PC-3 (cell line): ENCODE measurements at regions not wholly inside any gene's neighbourhood (a gene's known extent, or its start where the extent isn't known, plus 50 kb on each side); places are given as distances from the start of the nearest gene placed in this dataset.

ENCODE experiments used
- ATAC-seq: fragments of 200-7000 bp; cut with Tn5 transposase; 2 replicates; pipeline ENCODE4 v1.9.1; 2020; ENCODE audit warnings: mild to moderate bottlenecking, moderate library complexity
- BruUV-seq: library from RNA; stranded (reverse); fragments of 400-500 nt; replicated peaks from 2 replicates; lab custom pipeline; 2021; lab: Mats Ljungman, UMichigan
- CTCF ChIA-PET: fragments of 300-600 bp; sonication (Branson Sonifier 250); formaldehyde crosslinking; loops from one replicate; lab custom pipeline; 2022; ENCODE audit warnings: antibody characterized with exemption; lab: Charles Lee
- POLR2A ChIA-PET: fragments of 300-600 bp; sonication (Branson Sonifier 250); formaldehyde crosslinking; loops from one replicate; lab custom pipeline; 2022; ENCODE audit warnings: antibody characterized with exemption; ENCODE audit not compliant: unreplicated experiment; lab: Charles Lee
- DNase-seq: peaks from one replicate; pipeline ENCODE4 v3.0.0-alpha.2; 2015
- H2AFZ ChIP-seq: fragments of 300-600 bp; sonication (generic); 2 replicates; pipeline ENCODE4 v1.6.0; 2016; ENCODE audit warnings: antibody characterized with exemption, low read length
- H3F3A ChIP-seq: fragments of 300-600 bp; sonication (generic); one replicate; pipeline ENCODE4 v1.6.0; 2017; ENCODE audit warnings: antibody characterized with exemption, low read length, control low read depth, mild to moderate bottlenecking; ENCODE audit not compliant: unreplicated experiment
- H3K27ac ChIP-seq: fragments of 300-600 bp; sonication (generic); 2 replicates; pipeline ENCODE4 v1.5.1; 2016; ENCODE audit warnings: mild to moderate bottlenecking, low read length
- H3K27me3 ChIP-seq: fragments of 300-600 bp; sonication (generic); 2 replicates; pipeline ENCODE4 v1.6.1; 2016; ENCODE audit warnings: low read length, mixed read lengths
- H3K36me3 ChIP-seq: fragments of 300-600 bp; sonication (generic); 2 replicates; pipeline ENCODE4 v1.6.1; 2016; ENCODE audit warnings: low read depth, mixed run types, low read length, mixed read lengths
- H3K4me1 ChIP-seq: fragments of 300-600 bp; sonication (generic); 2 replicates; pipeline ENCODE4 v1.5.1; 2016; ENCODE audit warnings: low read length; ENCODE audit not compliant: insufficient read depth
- H3K4me2 ChIP-seq: fragments of 300-600 bp; sonication (generic); 2 replicates; pipeline ENCODE4 v1.6.0; 2016; ENCODE audit warnings: low read length
- H3K4me3 ChIP-seq: fragments of 300-600 bp; sonication (generic); 2 replicates; pipeline ENCODE4 v1.5.1; 2016; ENCODE audit warnings: mild to moderate bottlenecking, low read length, mixed read lengths
- H3K79me2 ChIP-seq: fragments of 300-600 bp; sonication (generic); 2 replicates; pipeline ENCODE4 v1.6.1; 2017; ENCODE audit warnings: low read length, mixed read lengths
- H3K9ac ChIP-seq: fragments of 300-600 bp; sonication (generic); 2 replicates; pipeline ENCODE4 v1.6.0; 2016; ENCODE audit warnings: mild to moderate bottlenecking, low read length
- H3K9me2 ChIP-seq: fragments of 300-600 bp; sonication (generic); replicated peaks from 2 replicates; pipeline ENCODE4 v1.6.1; 2016; ENCODE audit warnings: mixed run types, low read length, mixed read lengths
- H3K9me3 ChIP-seq: fragments of 300-600 bp; sonication (generic); 2 replicates; pipeline ENCODE4 v1.6.1; 2016; ENCODE audit warnings: low read length, mixed read lengths
- H4K20me1 ChIP-seq: fragments of 300-600 bp; sonication (generic); 2 replicates; pipeline ENCODE4 v1.6.1; 2016; ENCODE audit warnings: low read length, mixed read lengths
- EZH2 ChIP-seq: fragments of 300-600 bp; sonication (generic); IDR thresholded peaks from one replicate; pipeline ENCODE4 v1.6.1; 2017; ENCODE audit warnings: antibody characterized with exemption, mild to moderate bottlenecking, low read length; ENCODE audit not compliant: unreplicated experiment
- EZH2phosphoT487 ChIP-seq: fragments of 300-600 bp; sonication (generic); IDR thresholded peaks from 2 replicates; pipeline ENCODE4 v1.6.1; 2018; ENCODE audit warnings: mild to moderate bottlenecking, antibody characterized with exemption, low read length, borderline replicate concordance
- intact Hi-C: fragments of 100-400 bp; cut with micrococcal nuclease; formaldehyde crosslinking; loops from 2 replicates; pipeline ENCODE4 v1.9.0; 2023
- TF ChIP-seq, protein P1 (sequence below): fragments of 300-600 bp; sonication (generic); conservative IDR thresholded peaks from 2 replicates; pipeline ENCODE4 v1.5.1; 2017; ENCODE audit warnings: antibody characterized with exemption, low read depth, mild to moderate bottlenecking, low read length

DNA sequence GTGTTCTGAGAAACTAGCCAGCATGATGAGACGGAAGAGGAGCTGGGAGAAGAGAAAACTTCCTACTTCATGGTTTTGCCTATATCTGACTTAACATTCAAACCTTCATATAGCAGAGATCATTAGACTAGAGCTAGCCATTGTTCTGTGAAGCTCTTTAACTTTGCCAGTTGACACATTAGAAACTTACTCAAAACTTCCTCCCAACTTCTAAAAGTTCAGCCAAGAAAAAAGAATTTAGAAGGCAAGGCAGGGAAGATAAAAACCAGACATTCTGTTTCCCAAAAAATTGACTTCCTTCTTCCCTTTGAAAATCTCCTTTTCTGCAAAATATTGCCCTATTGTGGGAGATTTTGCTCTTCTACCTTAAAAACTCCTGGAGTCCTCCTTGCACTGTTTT is 134.8 kb upstream of the UST start:
- Histone ChIP-seq H3K9me3 (no peaks in the 10 kb centered on the region), H3K4me2 (no peak overlapping the region), H3K4me1 (no peaks in the 10 kb centered on the region), H3K9me2 (no peaks in the 10 kb centered on the region), H3F3A (no peaks in the 10 kb centered on the region), H2AFZ (no peak overlapping the region), H3K27ac (no peak overlapping the region), H4K20me1 (no peaks in the 10 kb centered on the region), H3K4me3 (no peak overlapping the region), H3K36me3 (no peaks in the 10 kb centered on the region), H3K79me2 (no peaks in the 10 kb centered on the region), H3K27me3 (no peaks in the 10 kb centered on the region), H3K9ac (no peak overlapping the region)
- POLR2A ChIA-PET = no interaction called here
- BruUV-seq = no TSS peak
- no peak for ATAC-seq
- intact Hi-C loops = loop anchor here (10.0 kb wide), 1 partner anchor 93 kb away; no protein-coding TSS in a partner anchor
- CTCF ChIA-PET = no interaction called here
- no peak for DNase-seq
- no peak for TF ChIP-seq EZH2phosphoT487
- TF ChIP-seq, protein P1, sequence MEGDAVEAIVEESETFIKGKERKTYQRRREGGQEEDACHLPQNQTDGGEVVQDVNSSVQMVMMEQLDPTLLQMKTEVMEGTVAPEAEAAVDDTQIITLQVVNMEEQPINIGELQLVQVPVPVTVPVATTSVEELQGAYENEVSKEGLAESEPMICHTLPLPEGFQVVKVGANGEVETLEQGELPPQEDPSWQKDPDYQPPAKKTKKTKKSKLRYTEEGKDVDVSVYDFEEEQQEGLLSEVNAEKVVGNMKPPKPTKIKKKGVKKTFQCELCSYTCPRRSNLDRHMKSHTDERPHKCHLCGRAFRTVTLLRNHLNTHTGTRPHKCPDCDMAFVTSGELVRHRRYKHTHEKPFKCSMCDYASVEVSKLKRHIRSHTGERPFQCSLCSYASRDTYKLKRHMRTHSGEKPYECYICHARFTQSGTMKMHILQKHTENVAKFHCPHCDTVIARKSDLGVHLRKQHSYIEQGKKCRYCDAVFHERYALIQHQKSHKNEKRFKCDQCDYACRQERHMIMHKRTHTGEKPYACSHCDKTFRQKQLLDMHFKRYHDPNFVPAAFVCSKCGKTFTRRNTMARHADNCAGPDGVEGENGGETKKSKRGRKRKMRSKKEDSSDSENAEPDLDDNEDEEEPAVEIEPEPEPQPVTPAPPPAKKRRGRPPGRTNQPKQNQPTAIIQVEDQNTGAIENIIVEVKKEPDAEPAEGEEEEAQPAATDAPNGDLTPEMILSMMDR = no peak
- no peak for TF ChIP-seq EZH2

DNA sequence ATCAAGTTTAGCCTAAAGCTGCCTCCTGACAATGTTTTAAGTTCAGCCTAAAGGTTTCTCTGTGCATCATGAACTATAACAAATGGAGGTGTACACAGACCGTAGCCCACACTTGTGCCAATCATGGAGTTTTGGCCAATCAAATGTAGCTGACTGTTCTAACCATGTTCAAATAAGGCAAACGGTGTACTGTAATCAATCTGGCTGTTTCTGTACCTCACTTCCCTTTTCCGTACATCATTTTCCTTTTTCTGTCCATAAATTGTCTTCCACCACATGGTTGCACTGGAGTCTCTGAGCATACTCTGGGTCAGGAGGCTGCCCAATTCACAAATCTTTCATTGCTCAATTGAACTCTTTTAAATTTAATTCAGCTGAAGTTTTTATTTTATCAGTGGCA is 132.2 kb upstream of the UST start:
- BruUV-seq = no TSS peak
- intact Hi-C loops = loop anchor here (10.0 kb wide), 1 partner anchor 90 kb away; no protein-coding TSS in a partner anchor
- DNase-seq (no peak), ATAC-seq (no peak)
- no peaks in the 10 kb centered on the region for H3K9me3 ChIP-seq
- H4K20me1 ChIP-seq = no peaks in the 10 kb centered on the region
- H3K9me2 ChIP-seq = no peaks in the 10 kb centered on the region
- H3K79me2 ChIP-seq = no peaks in the 10 kb centered on the region
- H3K27me3 ChIP-seq = no peaks in the 10 kb centered on the region
- H3K4me1 ChIP-seq = no peaks in the 10 kb centered on the region
- no peaks in the 10 kb centered on the region for H3K36me3 ChIP-seq
- no peak overlapping the region for H2AFZ ChIP-seq
- H3F3A ChIP-seq = no peaks in the 10 kb centered on the region
- TF ChIP-seq EZH2 (no peak), EZH2phosphoT487 (no peak)
- TF ChIP-seq, protein P1 = no peak
- H3K4me2 ChIP-seq = no peak overlapping the region
- no peak overlapping the region for H3K27ac ChIP-seq
- ChIA-PET CTCF (no interaction called here), POLR2A (no interaction called here)
- no peak overlapping the region for H3K9ac ChIP-seq
- no peak overlapping the region for H3K4me3 ChIP-seq

GRCh38 chr6:148616841-148617240 is 130.0 kb upstream of the UST start:
- no TSS peak for BruUV-seq
- DNase-seq (peak; percentile 20), ATAC-seq (no peak)
- Histone ChIP-seq H3K4me2 (no peak overlapping the region), H4K20me1 (no peaks in the 10 kb centered on the region), H3K9me3 (no peaks in the 10 kb centered on the region), H3K4me1 (no peaks in the 10 kb centered on the region), H3K36me3 (no peaks in the 10 kb centered on the region), H3K4me3 (no peak overlapping the region), H3K27ac (no peak overlapping the region), H3K9ac (no peak overlapping the region), H2AFZ (no peak overlapping the region), H3F3A (no peaks in the 10 kb centered on the region), H3K27me3 (no peaks in the 10 kb centered on the region), H3K79me2 (no peaks in the 10 kb centered on the region), H3K9me2 (no peaks in the 10 kb centered on the region)
- CTCF ChIA-PET = no interaction called here
- no peak for TF ChIP-seq EZH2phosphoT487
- TF ChIP-seq, protein P1 = no peak
- no peak for TF ChIP-seq EZH2
- POLR2A ChIA-PET = no interaction called here
- intact Hi-C loops = loop anchor here (10.0 kb wide), 1 partner anchor 88 kb away; no protein-coding TSS in a partner anchor
